Activated CD8-positive, alpha-beta T cell treated with anti-CD3 and anti-CD28 coated beads for 36 hours (primary cell): ENCODE measurements at regions not wholly inside any gene's neighbourhood (a gene's known extent, or its start where the extent isn't known, plus 50 kb on each side); places are given as distances from the start of the nearest gene placed in this dataset.

Experiments used
- ATAC-seq: fragments of 200-7000 bp; cut with Tn5 transposase; one replicate; pipeline ENCODE4 v1.10.0; 2021; ENCODE audit warnings: mild to moderate bottlenecking, moderate library complexity
- CTCF ChIA-PET: fragments of 350-600 bp; sonication (Branson Sonifier 250); formaldehyde crosslinking; loops from one replicate; lab custom pipeline; 2021; ENCODE audit warnings: antibody characterized with exemption; lab: Charles Lee
- POLR2A ChIA-PET: fragments of 350-600 bp; sonication (Branson Sonifier 250); formaldehyde crosslinking; loops from one replicate; lab custom pipeline; 2021; ENCODE audit warnings: antibody characterized with exemption; lab: Charles Lee
- DNase-seq: peaks from one replicate; pipeline ENCODE4 v3.0.0-alpha.2; 2020
- H3K27ac Mint-ChIP-seq: one replicate; pipeline ENCODE4 v1.8.0; 2021; ENCODE audit warnings: mild to moderate bottlenecking, mixed read lengths
- H3K27me3 Mint-ChIP-seq: one replicate; pipeline ENCODE4 v1.8.0; 2021; ENCODE audit warnings: mixed read lengths
- H3K36me3 Mint-ChIP-seq: one replicate; pipeline ENCODE4 v1.8.0; 2021; ENCODE audit warnings: low read depth, mixed read lengths
- H3K4me1 Mint-ChIP-seq: one replicate; pipeline ENCODE4 v1.8.0; 2021; ENCODE audit warnings: low read depth, mixed read lengths
- H3K4me3 Mint-ChIP-seq: one replicate; pipeline ENCODE4 v1.8.0; 2021; ENCODE audit warnings: mild to moderate bottlenecking, moderate library complexity, mixed read lengths
- H3K9me3 Mint-ChIP-seq: one replicate; pipeline ENCODE4 v1.8.0; 2021; ENCODE audit warnings: mixed read lengths
- intact Hi-C: fragments of 100-400 bp; cut with micrococcal nuclease; formaldehyde crosslinking; loops from one replicate; pipeline ENCODE4 v1.10.0; 2022
- TF ChIP-seq, protein P1 (sequence below): fragments of 200-600 bp; IDR thresholded peaks from one replicate; pipeline ENCODE4 v1.8.0; 2022; ENCODE audit warnings: antibody characterized with exemption, mild to moderate bottlenecking

DNA sequence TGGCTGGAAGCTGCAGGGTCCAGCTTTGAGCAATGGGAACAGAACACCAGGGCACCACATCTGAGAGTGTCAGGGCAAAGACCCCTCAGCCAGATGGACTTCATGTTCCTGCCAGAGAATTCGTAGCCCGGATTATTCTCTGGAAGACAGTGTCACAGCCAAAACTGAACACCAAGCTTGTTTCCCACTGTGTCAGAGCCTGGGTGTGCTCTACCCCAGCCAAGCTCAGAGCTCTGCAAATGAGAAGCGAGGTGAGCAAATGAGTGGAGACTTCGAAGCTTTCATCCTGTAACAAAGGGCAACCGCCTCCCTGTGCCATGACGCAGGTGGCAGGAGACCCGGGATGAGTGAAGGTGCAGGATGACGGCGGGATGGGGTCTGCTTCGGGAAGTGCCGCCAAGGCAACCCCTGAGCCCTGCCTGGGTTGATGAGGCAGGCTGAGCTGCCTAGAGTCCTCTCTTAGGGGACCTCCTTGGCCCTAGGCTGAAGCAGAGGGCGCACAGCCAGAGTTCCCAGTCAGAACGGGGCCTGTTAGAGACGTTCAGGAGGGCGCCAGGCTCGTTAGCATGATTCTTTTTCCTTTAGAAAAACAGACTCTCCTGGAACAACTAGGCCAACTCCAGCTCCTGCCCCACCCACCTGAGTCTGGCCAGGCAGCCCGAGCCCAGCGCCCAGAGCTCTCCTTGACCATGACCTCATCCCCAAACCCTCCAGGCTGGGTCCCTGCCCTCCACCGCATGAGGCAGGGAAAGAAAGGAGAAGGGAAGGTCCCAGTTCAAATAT lies 187.7 kb downstream of the SOD2 start:
- H3K4me3 Mint-ChIP-seq = no peak overlapping the region
- no peaks in the 10 kb centered on the region for H3K9me3 Mint-ChIP-seq
- H3K27me3 Mint-ChIP-seq = peaks cover 3% of the 10 kb centered on the region
- H3K27ac Mint-ChIP-seq = no peak overlapping the region
- ChIA-PET POLR2A (interaction anchor here (1.4 kb wide), 1 partner anchor 16 kb away, joined by 3 read pairs; no protein-coding TSS in a partner anchor), CTCF (no interaction called here)
- H3K4me1 Mint-ChIP-seq = no peaks in the 10 kb centered on the region
- DNase-seq = no peak
- intact Hi-C loops = no loop called here
- ATAC-seq = no peak
- H3K36me3 Mint-ChIP-seq = no peaks in the 10 kb centered on the region
- TF ChIP-seq, protein P1, sequence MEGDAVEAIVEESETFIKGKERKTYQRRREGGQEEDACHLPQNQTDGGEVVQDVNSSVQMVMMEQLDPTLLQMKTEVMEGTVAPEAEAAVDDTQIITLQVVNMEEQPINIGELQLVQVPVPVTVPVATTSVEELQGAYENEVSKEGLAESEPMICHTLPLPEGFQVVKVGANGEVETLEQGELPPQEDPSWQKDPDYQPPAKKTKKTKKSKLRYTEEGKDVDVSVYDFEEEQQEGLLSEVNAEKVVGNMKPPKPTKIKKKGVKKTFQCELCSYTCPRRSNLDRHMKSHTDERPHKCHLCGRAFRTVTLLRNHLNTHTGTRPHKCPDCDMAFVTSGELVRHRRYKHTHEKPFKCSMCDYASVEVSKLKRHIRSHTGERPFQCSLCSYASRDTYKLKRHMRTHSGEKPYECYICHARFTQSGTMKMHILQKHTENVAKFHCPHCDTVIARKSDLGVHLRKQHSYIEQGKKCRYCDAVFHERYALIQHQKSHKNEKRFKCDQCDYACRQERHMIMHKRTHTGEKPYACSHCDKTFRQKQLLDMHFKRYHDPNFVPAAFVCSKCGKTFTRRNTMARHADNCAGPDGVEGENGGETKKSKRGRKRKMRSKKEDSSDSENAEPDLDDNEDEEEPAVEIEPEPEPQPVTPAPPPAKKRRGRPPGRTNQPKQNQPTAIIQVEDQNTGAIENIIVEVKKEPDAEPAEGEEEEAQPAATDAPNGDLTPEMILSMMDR = no peak

DNA sequence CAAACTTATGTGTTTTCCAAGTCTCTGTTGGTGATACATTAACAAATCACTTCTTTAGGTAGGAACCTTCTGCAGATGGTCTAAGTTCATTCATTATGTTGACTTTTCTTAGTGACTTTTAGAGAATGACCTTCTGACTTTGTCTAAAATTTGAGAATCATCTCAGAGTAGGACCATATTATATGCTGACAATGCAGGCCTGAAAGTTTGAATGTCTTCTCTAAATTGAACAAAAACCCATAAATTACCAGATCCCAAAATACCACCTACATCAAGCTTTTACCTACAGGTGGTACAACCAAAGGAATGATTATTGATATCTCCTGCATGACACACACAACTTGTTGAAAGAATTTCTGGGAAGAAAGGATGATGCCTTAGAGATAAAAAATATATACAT lies 191.5 kb downstream of the SOD2 start:
- ChIA-PET POLR2A (no interaction called here), CTCF (no interaction called here)
- H3K4me3 Mint-ChIP-seq = no peak overlapping the region

DNA sequence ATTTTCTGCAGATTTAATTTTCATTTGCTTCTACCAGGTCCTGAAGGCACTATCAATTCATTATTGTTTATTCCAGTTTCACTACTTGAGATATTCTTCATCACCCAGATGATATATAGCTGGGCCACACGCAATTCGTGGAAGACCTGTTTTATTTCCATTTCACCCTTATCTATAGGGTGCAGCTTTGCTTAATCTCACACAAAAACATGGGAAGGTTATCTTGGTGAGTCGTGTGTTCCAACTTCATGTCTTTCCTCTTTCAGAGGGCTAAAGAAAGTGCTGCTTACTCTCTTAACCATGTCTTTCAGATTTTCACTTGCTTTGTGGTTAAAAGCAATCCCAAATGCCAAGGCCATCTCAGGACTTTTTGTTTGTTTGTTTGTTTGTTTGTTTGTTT lies 194.0 kb downstream of the SOD2 start:
- ChIA-PET CTCF (no interaction called here), POLR2A (no interaction called here)
- intact Hi-C loops = no loop called here
- no peak for ATAC-seq
- Mint-ChIP-seq H3K27ac (no peak overlapping the region), H3K27me3 (peaks cover 5% of the 10 kb centered on the region), H3K36me3 (no peaks in the 10 kb centered on the region), H3K4me3 (no peak overlapping the region), H3K9me3 (peaks cover 4% of the 10 kb centered on the region), H3K4me1 (no peaks in the 10 kb centered on the region)
- TF ChIP-seq, protein P1 = no peak
- no peak for DNase-seq

More for the DNA sequence above, 191.5 kb downstream of the SOD2 start:
- DNase-seq (no peak), ATAC-seq (no peak)
- TF ChIP-seq, protein P1 = no peak
- intact Hi-C loops = no loop called here
- no peaks in the 10 kb centered on the region for H3K4me1 Mint-ChIP-seq
- H3K9me3 Mint-ChIP-seq = peaks cover 4% of the 10 kb centered on the region
- no peaks in the 10 kb centered on the region for H3K36me3 Mint-ChIP-seq
- H3K27me3 Mint-ChIP-seq = peaks cover 3% of the 10 kb centered on the region
- H3K27ac Mint-ChIP-seq = no peak overlapping the region

DNA sequence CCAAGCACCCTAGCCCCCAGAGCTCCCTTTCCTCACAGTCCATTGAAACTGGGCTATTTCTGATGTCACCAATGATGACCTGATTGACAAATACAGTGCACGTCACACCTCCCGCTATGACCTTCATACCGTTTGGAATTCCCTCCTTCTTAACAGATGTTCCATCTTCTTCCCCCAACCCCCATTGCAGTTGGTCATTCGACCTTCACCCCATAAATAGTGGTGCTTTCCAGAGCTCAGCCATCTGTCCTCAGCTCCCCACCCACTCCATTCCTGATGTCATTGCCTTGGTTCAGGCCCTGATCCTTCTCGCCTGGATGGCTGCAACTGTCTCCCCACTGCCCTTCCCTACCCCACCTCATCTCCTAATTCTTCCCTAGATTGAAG lies 198.5 kb downstream of the SOD2 start:
- intact Hi-C loops = no loop called here
- POLR2A ChIA-PET = no interaction called here
- Mint-ChIP-seq H3K4me1 (no peaks in the 10 kb centered on the region), H3K27ac (no peak overlapping the region), H3K36me3 (no peaks in the 10 kb centered on the region), H3K27me3 (peaks cover 5% of the 10 kb centered on the region), H3K4me3 (no peak overlapping the region), H3K9me3 (peaks cover 4% of the 10 kb centered on the region)
- CTCF ChIA-PET = interaction anchor here (1.2 kb wide), 1 partner anchor 242 kb away, joined by 3 read pairs; no protein-coding TSS in a partner anchor
- DNase-seq = no peak
- TF ChIP-seq, protein P1 = no peak
- ATAC-seq = no peak

DNA sequence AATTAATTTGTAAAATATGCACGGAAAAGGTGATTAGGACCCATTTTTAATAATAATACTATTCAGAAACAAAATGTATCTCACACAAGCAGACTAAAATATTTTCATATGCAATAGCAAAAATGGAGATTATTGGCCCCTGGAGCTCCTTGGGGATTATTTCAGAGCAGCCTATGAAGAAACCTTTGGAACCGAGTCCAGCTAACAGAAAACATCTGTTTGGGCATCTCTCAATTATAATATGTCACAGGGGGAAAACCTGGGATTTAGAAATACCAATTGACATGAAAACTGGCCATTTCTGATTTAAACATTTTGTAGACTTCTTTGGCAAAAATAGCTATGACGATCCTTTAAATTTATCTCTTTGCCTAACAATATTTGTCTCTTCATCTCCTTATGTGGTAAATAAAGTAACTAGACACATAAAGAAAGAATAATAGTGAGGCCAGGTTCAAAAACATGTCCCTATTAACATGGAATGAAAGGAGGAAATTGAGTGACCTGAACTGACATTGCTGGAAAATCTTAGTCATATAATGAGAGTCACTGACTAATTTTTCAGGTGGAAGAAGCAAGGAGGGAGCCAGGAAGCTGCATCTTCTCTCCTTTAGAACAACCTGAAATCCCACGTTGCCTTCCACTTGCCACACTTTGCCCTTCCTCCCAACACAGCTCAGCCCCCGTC lies 199.0 kb downstream of the SOD2 start:
- ATAC-seq (no peak), DNase-seq (no peak)
- Mint-ChIP-seq H3K27ac (no peak overlapping the region), H3K9me3 (peaks cover 4% of the 10 kb centered on the region), H3K4me3 (no peak overlapping the region), H3K36me3 (no peaks in the 10 kb centered on the region), H3K27me3 (peaks cover 5% of the 10 kb centered on the region), H3K4me1 (no peaks in the 10 kb centered on the region)
- intact Hi-C loops = no loop called here
- TF ChIP-seq, protein P1 = no peak
- CTCF ChIA-PET = interaction anchor here (1.2 kb wide), 1 partner anchor 241 kb away, joined by 3 read pairs; no protein-coding TSS in a partner anchor
- POLR2A ChIA-PET = no interaction called here
